ENCODE measurements at regions not wholly inside any gene's neighbourhood (a gene's known extent, or its start where the extent isn't known, plus 50 kb on each side); places are given as distances from the start of the nearest gene placed in this dataset.
"Not testable (repeated sequence)": the region's sequence is repeated elsewhere in the genome, so short reads cannot be mapped to it uniquely, and the experiment has no call there.

DNA sequence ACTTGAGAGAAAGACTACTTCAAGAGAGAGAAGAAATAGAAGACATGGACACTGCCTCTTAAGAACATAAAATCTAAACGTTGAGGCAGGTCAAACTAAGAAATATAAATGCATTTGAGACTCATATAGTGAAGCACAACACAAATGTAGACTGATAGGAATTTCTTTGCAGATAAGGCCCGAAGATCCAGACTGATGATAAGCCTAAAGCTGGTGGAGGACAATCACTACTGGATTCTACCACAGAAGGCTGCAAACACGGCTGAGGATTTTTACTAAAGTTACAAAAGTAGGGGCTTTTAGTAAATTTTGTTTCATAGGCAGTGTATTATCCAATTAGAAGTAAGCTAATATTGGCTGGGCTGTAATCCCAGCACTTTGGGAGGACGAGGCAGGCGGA lies 278.3 kb downstream of the RAP2B start:
- DNase-seq = no peak

DNA sequence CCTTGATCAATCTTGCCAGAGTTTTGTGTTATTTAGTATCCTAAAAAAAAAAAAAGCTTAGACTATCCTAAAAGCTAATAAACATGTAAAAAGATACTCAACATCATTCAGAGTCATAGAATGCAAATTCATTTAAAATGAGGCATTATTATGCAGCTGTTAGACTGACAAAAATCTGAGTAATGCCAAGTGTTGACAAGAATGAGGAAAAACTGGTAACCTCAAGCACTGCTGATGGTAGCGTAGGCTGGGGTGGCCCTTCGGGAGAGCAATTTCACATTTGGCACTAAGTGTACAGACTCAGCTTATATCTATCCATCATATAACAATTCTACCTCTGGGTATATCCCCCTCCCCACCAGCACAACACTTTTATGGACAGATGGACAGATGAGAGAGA lies 280.4 kb downstream of the RAP2B start:
- DNase-seq = no peak

DNA sequence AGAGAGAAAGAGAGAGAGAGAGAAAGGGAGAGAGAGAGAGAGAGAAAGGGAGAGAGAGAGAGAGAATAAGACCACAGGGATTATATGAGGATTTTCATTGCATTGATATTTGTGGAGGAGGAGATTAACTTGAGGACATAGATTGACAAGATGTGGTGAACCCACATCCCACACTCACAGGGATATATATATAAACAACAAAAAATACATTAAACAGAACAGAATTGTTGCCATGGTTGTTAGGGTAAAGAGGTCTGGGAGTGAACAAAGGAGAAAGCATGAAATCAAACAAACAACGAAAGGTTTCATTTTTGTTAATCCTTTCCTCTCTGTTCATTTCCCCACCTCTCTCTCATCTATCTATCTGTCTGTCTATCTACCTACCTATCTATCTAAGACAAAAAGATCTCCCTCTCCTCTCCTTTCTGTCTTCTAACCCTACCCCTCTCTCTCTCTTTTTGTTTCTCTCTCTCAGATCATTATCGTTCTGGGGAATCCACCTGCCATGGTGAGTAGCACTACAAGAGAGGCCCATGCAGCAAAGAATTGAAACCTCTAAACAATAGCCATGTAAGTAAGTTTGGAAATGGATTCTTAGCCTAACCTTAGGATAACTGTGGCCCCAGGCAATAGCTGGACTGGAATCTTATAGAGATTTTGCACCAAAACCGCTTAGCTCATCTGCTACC lies 280.9 kb downstream of the RAP2B start:
- no peak for DNase-seq

DNA sequence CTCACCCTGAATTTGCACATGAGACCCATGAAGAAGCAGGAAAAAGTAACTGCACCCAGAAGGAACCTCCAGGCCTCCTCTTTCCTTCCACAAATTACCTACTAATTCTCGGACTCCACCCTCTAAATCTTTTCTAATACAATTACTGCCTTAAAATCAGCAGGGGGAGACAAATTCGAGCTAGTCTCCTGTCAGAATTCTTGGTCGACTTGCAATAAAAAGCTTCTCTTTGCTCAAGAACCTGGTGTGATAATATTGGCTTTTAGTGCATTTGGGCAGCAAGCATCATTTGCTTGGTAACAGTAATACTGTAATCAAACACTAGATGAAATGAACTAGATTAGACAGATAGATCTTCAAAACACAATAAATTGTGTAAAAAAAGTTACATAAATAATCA lies 281.9 kb downstream of the RAP2B start:
- no peak for DNase-seq

DNA sequence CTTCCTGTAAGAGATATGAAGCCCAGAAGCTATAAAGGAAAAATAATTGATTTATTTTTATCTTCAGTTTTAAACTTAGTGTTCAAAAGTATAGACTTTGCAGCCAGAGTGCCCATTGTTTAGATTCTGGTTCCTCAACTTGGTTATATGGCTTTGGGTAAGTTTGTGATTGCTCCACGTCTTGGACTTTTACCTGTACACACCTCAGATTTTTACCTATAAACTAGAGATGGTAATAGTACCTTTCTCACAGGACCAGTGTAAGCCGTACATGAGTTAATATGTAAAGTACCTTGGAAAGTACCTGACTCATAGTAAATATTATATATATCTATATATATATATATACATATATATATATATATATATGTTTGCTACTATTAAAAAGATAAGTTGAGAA lies 283.8 kb downstream of the RAP2B start:
- DNase-seq = no peak

DNA sequence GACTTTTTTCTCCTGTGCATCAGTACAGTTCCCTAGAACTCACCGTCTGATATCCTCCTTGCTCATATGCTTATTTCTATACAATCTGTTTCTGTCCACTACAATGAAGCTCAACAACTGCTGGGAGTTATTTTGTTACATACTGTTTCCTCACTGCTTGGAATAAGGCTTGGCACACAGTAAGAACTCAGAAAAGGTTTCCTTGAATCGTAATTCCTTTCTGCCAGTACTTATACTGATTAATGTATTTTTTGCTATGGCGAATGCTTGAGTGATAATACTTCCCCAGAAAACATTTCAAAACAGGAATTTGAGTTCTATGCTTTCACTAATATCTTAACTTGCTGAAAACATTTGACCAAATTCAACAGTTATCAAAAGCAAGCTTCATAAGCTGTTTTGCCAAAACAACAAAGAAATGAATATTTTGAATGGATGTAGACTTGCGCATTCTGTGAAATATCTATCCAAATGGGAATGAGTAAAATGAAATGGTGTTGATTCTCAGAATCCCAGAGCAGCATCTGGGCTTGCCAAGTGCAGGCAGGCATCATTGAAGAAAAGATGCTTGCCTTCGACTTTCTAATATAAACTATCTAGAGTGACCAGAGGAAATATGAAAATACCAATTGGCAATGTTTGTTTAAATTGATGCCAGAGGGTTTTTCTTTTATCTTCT lies 286.3 kb downstream of the RAP2B start:
- peak in 1 of 2 donors; percentile 31 for DNase-seq

DNA sequence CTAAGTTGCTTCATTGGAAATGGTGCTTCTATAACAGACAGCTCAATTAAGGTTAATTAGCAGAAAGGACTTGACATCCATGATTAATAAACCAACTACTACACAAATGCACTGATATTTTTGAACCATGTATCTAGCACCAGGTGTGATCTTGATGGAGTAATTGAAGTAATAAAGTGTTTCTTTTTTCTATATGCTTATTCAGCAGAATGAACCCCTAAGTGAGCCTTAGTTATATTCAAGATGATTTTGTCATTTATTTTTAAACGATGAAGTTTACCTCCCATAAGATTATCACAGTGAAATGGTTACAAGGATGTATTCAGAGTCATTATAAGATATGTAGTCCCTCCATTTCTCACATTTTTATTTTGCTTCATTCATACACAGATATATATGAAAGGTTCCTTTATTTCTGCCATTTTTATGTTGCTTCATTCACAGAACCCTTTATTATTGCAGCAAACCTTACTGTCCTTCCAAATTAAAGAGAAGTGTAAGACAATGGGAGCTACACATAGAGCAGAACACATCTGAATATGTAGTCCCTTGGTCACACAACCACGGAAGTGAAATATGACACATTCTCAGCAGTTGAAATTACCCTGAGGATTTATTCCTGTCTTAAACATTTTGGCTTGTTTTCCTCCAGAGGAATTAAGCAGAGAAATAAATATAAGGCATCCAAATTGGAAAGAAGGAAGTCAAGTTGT lies 295.0 kb downstream of the RAP2B start:
- DNase-seq = no peak

DNA sequence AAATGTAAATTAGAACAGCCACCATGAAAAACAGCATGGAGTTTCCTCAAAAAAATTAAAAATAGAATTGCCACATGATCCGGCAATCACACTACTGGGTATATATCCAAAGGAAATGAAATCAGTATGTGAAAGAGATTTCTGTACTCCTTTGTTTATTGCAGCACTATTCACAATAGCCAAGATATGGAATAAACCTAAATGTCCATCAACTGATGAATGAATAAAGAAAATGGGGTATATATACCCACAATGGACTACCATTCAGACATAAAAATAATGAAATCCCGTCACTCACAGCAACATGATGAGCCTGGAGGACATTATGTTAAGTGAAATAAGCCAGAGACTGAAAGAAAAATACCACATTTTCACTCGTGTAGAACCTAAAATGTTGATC lies 296.9 kb downstream of the RAP2B start:
- no peak for DNase-seq

DNA sequence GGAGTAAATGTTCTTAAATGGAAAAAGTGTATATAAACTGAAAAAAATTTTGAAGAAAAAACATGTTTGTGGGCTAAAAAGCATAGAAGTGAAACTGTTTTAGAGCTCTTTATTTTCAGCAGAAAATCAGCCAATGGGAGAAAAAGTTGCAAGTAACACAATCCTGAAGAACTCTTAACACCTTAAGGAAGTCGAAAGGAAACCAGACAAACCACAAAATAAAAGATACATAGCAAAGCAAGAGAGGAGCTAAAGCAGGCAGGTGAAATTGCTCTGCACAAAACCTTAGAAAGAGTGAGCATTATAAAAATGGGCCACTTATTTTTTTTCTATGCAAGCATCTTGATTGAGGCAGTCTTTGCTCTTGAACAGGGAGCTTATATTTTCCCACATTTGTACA lies 300.5 kb downstream of the RAP2B start:
- DNase-seq = no peak

DNA sequence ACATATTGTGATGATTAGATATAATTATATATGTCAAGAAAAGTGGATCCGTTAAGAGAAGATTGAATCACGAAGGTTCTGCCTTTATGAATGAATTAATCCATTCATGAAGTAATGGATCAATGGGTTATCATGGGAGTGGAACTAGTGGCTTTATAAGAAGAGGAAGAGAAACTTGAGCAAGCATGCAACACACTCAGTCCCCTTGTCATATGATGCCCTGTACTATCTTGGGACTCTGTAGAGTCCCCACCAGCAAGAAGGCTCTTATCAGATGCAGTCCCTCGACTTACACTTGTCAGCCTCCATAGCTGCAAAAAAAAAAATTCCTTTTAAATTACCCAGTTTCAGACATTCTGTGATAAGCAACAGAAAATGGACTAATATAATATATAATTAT lies 301.9 kb downstream of the RAP2B start:
- no peak for DNase-seq

DNA sequence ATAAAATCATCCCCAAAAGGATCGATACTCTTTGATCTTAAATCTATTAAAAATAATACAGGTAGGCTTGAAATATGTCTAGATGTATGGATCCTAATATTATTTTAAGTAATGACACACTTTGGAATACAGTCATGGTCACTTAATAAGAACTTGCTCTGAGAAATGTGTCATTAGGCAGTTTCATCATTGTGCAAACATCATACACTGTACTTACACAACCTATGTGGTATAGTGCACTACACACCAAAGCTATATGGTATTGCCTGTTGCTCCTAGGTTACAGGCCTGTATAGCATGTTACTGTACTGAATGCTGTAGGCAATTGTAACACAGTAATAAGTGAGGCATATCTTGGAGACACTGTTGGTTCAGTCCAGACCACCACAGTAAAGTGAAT lies 307.1 kb downstream of the RAP2B start:
- DNase-seq = no peak

DNA sequence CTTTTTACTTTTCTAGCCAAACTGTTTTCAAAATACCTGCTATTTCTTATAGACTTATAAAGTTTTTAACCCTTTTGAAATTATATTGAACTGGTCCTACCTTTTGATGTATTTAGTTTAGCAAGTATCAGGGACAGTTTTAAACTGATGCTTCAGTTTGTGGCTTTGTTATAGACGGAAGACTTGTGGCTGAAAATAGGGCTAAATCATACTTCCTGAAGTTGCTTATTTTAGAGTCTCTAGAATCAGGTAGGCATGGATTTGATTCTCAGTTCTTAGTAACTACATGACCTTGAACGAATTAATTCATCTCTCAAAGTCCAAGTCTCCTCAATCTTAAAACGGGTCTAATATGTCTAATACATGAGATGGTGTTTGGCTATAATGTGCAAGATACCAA lies 322.8 kb downstream of the RAP2B start:
- DNase-seq = no peak

DNA sequence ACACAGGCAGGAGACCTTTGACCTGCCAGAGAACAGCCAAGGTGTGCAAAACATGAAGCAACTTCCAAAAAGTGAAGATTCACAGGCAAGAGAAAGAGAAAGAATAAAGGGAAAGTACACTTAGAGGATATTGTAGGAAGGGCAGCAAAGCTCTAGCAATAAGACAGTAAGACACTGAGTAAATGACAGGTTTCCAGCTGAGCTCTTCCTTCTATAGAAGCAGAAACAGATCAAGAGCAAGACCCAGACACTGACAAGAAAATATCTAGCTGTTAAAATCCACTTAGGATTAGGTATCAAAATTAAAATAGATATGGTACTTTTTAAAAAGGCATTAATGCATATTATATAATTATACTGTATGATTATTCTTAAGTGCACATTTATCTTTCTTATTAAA lies 333.4 kb downstream of the RAP2B start:
- DNase-seq = no peak

DNA sequence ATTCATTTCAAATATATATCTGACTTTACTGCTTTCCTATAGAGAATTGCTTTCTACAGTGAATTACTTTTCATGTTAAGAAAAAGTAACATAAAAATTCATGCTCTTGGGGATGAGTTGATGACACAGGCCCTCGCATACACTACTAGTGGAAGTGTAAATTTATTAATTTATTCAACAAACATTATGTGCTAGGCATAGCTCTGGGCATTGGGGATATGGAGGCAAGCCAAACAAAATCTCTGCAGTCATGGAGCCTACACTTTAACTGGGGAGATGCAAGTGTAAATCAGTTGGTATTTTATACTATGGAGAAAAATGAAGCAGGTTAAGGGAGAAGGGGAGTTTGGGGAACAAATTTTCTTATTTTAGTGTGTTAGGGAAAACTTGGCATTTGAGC lies 340.7 kb downstream of the RAP2B start:
- DNase-seq = no peak

DNA sequence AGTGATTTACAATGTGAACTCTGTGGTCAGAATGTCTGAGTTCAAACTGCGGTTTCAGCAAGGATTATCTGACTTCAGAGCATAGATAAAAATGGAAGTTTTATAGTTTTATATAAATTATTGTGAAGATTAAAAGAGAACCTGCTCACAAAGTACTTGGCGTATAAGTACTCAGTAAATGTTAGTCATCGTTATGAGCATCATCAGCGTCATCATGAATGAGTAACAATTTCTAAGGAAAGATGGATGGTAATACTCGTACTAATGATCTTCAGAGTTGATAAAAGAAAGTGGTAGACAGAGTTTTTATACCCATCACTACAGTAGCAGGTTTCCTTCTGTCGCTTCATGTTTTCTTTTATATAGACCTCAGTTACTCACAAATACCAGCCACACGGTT lies 341.8 kb downstream of the RAP2B start:
- DNase-seq = no peak

DNA sequence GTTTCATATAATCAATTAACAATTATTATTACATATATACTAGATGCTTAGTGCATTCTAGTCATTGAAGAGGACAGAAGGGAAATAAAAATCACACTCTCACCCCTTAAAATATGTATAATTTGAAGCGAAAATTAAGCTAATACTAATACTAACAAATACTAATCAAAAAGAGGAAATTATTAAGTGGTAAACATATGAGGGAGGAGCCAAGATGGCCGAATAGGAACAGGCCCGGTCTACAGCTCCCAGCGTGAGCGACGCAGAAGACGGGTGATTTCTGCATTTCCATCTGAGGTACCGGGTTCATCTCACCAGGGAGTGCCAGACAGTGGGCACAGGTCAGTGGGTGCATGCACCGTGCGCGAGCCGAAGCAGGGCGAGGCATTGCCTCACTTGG lies 344.2 kb downstream of the RAP2B start:
- not testable (repeated sequence) for DNase-seq

DNA sequence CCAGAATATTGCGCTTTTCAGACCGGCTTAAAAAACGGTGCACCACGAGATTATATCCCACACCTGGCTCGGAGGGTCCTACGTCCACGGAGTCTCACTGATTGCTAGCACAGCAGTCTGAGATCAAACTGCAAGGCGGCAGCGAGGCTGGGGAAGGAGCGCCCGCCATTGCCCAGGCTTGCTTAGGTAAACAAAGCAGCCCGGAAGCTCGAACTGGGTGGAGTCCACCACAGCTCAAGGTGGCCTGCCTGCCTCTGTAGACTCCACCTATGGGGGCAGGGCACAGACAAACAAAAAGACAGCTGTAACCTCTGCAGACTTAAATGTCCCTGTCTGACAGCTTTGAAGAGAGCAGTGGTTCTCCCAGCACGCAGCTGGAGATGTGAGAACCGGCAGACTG lies 344.7 kb downstream of the RAP2B start:
- DNase-seq = not testable (repeated sequence)

DNA sequence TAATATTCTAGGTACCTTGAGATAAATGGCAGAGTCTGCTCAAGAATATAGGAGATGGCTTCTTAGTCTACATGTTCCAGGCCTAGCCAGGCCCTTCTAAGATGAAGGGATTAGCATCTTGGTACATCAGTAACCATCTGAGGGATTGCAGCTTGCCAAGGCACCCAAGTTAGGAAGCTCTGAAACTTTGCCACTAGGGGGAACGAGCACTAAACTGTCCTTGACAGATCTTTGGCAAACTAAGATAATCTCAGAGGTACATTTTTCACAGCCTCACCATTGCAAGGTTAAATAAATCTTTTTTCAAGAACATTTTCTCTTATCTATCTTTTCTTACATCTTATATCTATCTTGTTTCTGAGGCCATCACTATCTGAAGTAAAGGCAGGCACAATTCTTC lies 351.2 kb downstream of the RAP2B start:
- DNase-seq = no peak

DNA sequence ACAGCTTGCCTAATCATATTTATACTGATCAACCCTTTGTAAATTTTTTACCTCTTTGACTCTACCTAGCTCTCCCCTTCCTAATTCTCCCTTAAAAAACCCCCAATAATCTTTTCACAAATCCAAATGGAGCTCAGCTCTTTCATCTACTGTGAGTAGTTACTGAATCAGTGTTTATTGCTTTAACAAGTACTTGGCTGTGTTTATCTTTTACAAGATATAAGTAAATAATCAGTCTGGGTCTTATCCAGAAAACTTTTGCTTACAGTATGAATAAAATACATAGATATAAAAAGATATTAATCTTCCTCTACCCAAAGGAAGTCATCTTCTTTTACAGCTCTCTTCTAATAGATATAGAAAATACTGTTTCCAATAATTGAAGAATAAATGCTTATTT lies 366.4 kb downstream of the RAP2B start:
- no peak for DNase-seq

DNA sequence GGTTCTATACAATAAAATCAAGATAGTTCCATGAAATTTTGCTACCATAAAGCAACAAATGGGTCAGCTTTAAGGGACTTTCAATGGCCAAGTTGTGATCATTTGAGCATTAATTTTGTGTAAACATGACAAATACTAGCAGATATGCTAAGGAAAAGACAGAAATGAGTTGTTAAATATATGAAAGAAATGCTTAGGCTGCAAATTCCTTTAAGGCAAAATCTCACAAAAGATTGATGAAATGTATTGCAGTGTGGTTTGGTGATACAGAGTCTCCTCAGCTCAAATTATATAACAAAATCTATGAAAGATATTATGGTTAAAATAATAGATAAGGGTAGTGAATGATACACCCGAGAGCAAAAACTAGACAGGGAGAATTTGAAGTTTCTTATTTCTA lies 377.2 kb downstream of the RAP2B start:
- DNase-seq = no peak

DNA sequence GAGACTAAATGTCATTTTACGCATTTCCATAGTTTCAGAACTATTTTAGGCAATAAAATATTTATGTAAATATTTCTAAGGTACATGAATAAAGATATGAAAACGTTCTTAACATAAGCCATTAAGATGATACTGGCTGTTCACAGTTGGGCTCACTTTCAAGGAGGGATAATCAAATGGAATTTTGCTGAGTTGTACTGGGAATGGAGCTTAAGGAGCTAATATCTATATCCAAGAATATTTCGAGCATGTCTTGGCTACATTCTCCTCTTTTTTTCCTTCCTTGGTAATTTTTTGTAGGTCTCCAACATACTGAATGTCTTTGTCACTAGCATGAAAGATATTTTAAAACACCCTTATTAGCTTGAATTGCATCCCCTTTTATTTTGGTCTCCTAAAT lies 383.4 kb downstream of the RAP2B start:
- no peak for DNase-seq

DNA sequence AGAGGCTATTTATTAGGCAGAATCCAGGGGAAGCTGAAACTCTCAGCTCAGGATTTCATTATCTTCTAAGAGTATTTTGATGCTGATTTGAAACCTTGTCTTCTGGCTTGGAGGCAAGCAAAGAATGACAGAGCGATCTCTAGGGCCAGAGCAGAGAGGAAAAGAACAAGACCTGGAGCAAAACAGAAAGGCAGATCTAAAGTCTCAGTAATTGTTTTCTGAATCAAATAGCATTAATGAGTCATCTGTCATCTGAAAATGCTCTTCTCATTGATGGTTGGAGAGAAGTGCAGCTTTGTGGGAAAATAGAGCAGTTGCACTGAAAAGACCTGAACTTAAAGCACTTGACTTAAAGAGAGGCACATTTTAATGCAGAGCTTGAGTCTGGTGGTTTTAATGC lies 385.9 kb downstream of the RAP2B start:
- no peak for DNase-seq

DNA sequence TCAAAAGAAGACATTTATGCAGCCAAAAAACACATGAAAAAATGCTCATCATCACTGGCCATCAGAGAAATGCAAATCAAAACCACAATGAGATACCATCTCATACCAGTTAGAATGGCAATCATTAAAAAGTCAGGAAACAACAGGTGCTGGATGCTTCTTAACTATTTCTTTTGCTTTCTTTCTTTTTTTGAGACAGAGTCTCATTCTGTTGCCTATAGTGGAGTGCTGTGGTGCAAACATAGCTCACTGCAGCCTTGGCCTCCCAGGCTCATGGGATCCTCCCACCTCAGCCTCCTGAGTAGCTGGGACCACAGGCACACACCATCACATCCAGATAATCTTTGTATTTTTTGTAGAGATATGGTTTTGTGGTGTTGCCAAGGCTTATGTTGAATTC lies 387.7 kb downstream of the RAP2B start:
- DNase-seq = not testable (repeated sequence)
